ENCODE measurements at regions not wholly inside any gene's neighbourhood (a gene's known extent, or its start where the extent isn't known, plus 50 kb on each side); places are given as distances from the start of the nearest gene placed in this dataset.
A peak's percentile ranks its signal among the peaks of the same experiment; 100 is the strongest.
"Not testable (repeated sequence)": the region's sequence is repeated elsewhere in the genome, so short reads cannot be mapped to it uniquely, and the experiment has no call there.

GRCh38 chr7:49618028-49618427 is 155.4 kb upstream of the VWC2 start:
- no peak for DNase-seq

DNA sequence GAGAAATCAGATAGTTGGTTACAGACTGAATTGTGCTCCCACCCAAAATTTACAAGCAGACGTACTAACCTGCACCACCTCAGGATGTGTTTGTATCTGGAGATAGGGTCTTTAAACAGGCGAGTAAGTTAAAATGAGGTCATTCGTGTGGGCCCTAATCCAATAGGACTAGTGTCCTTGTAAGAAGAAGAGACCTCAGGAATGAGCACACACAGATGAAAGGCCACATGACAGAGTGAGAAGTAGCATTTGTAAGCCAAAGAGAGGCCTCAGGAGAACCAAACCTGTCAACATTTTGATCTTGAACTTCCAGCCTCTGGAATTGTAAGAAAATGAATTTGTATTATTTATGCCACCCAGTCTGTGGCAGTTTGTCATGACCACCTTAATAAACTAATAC is 149.5 kb upstream of the VWC2 start:
- no peak for DNase-seq

GRCh38 chr7:49624611-49625010 is 148.8 kb upstream of the VWC2 start:
- no peak for DNase-seq

DNA sequence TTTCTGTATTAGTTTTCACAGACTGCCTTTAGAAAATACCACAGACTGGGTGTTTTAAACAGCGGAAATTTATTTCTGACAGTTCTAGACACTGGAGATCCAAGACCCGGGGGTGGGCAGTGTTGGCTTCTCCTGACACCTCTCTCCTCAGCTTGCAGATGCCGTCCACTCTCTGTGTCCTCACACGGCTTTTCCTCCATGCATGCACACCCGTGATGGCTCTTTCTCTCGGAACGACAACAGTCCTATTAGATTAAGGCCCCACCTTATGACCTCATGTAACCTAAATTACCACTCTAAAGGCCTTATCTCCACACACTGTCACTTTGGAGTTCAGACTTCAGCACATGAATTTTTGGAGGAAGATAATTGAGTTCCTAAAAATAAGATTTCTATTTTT is 142.9 kb upstream of the VWC2 start:
- DNase-seq = no peak

DNA sequence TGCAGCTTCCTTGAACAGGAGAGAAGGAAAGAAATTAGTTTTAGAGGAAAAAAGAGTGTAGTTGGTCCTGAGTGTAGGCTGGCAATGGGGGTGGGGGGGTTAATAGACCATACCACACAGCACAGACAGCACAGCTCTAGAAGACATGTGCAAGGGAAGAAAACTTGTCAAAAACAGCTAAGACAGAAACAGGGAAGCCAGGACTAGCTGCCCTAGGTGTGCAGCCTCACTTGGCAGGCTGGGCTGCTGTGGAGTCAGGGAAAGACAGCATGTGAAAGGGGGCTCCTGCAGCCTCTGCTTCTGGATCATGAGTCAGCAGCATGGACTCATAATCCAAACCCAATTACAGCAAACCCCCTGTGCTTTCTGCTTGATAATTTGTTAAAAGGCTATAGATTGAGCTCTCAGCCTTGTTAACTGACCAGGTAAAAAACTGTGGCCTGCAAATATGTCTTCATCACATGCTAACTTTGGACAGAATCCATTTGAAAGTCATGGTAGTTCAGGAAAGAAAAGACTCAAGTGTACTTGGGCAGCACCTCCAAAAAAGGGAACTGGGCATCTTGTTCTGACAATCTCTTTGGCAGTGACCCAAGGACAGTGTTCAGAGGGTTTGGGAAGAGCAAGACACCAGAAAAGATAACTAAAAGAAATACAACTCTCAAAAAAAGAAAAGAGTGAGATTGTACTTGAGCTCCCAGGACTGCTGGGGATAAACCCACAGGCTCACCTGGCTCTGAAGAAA is 142.2 kb upstream of the VWC2 start:
- no peak for DNase-seq

DNA sequence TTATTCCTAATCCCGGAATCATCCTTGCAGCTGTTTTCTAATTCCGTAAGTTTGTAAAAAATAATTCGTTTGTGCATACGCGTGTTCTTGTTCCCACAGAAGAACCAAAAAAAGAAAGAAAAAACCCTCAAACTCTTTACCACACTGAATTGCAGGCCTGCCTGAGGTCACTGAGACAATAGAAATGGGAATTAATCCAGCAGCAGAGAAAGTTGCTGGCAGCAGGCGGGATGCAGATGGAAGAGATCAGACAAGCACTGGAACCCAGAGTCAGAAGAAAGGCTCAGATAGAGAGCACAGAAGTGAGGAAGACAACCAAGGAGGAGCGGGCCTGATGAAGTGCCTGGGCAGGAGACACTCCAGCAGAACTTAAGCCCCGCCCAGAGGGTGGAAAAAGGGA is 141.5 kb upstream of the VWC2 start:
- DNase-seq = no peak

DNA sequence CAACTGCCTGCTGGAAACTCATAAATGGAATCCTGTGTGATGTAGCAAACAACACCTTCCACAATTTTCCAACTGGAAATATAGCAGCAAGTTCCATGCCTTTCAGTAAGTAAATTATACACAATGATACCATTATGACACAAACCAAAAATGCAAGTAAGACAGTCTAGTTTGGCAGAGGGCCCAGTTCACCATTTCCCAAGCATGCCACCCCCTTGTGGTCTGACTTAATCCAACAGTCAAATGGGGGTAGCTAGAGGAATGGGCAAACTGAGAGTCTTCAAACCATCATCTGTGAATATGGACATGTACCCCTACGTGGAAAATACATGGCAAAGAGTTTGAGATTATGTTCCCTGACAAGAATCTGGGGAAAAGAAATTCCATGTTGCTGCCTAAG is 137.6 kb upstream of the VWC2 start:
- no peak for DNase-seq

DNA sequence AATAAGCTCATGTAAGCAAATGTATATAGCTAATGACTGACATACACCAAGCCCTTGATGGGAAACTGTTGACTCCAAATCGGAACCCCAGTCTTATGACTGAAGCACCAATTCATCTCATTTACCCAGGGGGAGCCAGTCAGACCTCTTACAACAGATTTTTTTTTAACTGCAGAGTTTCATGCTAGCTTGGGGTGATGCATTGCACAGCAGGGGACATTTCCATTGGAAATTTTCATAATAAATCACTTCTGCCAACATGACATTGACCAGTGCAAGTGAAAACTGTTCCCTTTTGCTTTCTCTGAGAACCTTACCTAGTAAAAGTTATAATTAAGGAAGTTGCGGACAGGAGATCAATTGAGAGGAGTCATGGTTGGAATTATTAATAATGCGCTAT is 137.0 kb upstream of the VWC2 start:
- DNase-seq = no peak

- DNase-seq = no peak
These were observed 135.3 kb upstream of the VWC2 start for GRCh38 chr7:49638166-49638565.

DNA sequence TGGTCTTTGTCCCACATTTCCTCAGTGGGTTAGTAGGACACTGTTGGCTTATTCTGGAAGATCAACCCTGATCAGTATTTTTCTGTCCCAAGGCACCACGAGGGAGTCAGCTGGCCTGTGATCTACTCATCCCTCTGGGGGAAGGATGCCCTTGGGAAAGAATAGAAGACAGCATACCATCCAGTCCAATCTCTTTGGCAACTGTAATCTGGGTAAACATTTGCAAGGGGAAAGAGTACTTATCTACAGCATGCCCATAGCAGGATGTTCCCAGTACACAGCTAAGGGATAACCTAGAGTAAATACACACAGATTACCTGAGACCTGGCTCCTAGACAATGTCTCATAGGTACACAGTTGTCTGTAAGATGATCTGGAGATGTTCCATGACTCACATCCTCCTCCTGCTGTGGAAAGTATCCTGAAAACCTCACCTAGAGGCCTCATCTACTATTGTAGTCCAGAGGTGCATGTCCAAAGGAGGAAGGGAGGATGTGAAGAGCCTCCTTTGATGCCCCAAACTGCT is 134.3 kb upstream of the VWC2 start:
- no peak for DNase-seq

- no peak for DNase-seq
These were observed 133.6 kb upstream of the VWC2 start for GRCh38 chr7:49639808-49640207.

DNA sequence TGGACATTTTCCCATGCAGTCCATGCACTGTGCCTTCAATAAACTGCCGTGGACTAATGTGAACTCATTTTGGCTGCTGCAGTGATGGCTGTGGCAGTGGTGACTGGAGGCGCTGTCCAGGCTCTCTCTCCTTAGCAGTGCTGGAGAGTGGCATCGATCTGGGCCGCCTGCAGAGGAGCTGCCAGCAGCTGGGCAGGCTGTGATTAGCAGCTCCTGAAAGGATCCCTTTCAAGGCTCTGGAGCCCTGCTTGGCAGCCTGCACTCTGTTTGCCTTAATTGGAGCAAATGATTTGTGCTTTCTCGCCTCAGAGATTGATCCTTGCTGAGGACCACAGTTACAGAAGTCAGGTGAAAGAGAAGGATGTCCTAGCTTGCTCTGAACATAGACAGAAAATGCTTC is 130.1 kb upstream of the VWC2 start:
- DNase-seq = peak; percentile 57

- no peak for DNase-seq
These were observed 129.7 kb upstream of the VWC2 start for GRCh38 chr7:49643736-49644135.

GRCh38 chr7:49644396-49645166 is 128.9 kb upstream of the VWC2 start:
- DNase-seq = no peak

- DNase-seq = no peak
These were observed 128.1 kb upstream of the VWC2 start for GRCh38 chr7:49645296-49645695.

DNA sequence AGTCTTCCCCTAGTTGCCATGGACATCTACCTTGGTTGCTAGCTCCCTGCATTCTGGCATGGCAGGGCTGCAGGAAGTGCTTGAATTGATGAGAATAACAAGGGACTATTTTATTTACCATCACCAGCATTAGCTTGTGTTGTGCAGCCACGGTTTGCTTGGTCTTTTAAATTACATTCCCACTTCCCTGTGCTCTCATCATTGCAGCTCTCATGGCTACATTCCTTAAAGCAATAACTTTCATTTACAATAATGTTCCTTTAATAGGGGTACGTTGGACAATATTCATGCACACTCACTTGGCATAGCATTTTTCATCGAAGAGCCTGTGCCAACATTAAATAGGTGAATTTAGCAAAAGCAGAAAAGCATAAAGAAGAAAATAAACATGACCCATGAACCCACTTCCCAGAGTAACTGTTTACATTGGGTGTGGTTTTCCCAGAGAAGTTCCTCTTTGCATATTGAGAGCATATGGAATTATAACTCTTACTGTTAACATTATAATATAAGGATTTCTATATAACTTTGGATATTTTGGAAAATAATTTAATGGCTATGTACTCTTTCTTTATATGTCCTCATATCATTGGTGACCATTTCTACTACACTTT is 113.2 kb upstream of the VWC2 start:
- no peak for DNase-seq

DNA sequence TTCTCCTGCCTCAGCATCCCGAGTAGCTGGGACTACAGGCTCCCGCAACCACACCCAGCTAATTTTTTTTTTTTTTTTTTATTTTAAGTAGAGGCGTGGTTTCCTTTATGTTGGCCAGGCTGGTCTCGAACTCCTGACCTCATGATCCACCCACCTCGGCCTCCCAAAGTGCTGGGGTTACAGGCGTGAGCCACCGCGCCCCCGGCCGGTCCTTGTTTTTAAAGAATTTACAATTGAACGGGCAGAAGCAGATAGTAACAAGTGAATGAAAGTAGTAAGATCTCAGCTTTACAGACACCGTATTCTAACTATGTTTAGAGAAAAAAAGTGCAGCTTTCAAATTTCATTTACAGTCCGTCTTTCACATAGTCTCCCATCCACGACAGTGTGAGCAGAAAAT is 112.5 kb upstream of the VWC2 start:
- DNase-seq = no peak

GRCh38 chr7:49665963-49666362 is 107.5 kb upstream of the VWC2 start:
- DNase-seq = not testable (repeated sequence)

GRCh38 chr7:49666764-49667163 is 106.7 kb upstream of the VWC2 start:
- no peak for DNase-seq

GRCh38 chr7:49669285-49669684 is 104.2 kb upstream of the VWC2 start:
- DNase-seq = no peak

- DNase-seq = no peak
These were observed 103.7 kb upstream of the VWC2 start for GRCh38 chr7:49669692-49670260.

DNA sequence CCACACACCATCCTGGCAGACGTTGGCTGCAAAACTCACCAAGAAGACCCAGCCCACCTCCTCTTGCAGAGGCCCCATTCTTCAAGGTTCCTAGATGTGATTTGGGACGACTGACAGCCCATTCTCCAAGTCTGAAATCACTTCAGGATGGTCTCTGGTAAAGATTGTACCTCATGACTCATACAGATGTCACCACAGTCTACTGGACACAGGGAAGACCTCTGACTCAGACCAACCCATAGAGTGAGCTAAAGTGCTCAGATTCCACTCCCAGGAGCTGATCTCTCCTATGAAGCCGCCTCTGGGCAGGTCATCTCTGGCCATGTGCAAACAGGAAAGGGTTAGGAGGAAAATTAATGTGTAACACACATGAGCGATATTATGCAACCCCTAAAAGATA is 102.4 kb upstream of the VWC2 start:
- no peak for DNase-seq

GRCh38 chr7:49692516-49692915 is 80.9 kb upstream of the VWC2 start:
- no peak for DNase-seq

DNA sequence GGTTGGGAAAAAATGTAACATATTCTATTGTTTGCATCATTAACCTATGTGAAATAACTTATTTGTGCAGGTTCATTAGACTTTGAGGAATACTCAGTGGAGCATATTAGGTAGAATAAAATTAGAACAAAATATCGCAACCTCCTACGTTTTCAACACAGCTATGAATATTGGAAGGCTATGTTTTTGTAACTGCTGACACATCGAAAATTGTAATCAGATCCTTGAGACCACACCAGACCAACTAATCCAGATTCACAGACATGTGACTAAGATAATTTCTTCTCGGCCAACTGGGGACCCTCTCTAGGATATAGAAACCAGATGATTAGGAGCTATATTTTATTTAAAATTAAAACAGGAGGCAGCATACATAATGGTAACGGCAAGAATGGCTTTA is 77.5 kb upstream of the VWC2 start:
- DNase-seq = no peak
